GM12878 (cell line): ENCODE measurements at regions not wholly inside any gene's neighbourhood (a gene's known extent, or its start where the extent isn't known, plus 50 kb on each side); places are given as distances from the start of the nearest gene placed in this dataset.

Source experiments
- ATAC-seq: fragments of 200-7000 bp; cut with Tn5 transposase; 3 replicates; pipeline ENCODE4 v1.9.1; 2020; ENCODE audit warnings: mild to moderate bottlenecking, moderate library complexity
- BruUV-seq: library from RNA; stranded (reverse); fragments of 400-500 nt; replicated peaks from 2 replicates; lab custom pipeline; 2021; lab: Mats Ljungman, UMichigan
- CTCF ChIA-PET: fragments of 300-600 bp; sonication (Branson Sonifier 250); formaldehyde crosslinking; extraction: SDS; loops from one replicate; lab custom pipeline; 2021; ENCODE audit warnings: inconsistent platforms; lab: Yijun Ruan, JAX
- POLR2A ChIA-PET: fragments of 350-600 bp; formaldehyde crosslinking; extraction: SDS; loops from one replicate; lab custom pipeline; 2021; ENCODE audit warnings: inconsistent platforms; lab: Charles Lee
- RAD21 ChIA-PET: fragments of 300-600 bp; sonication (Branson Sonifier 250); formaldehyde crosslinking; loops from one replicate; lab custom pipeline; 2023; ENCODE audit warnings: antibody characterized with exemption; ENCODE audit not compliant: unreplicated experiment; lab: Charles Lee
- SMC1A ChIA-PET: fragments of 300-600 bp; sonication (Branson Sonifier 250); formaldehyde crosslinking; loops from one replicate; lab custom pipeline; 2023; ENCODE audit not compliant: unreplicated experiment, uncharacterized antibody; lab: Charles Lee
- DNase-seq: peaks from one replicate; pipeline ENCODE4 v3.0.0-alpha.2; 2011; ENCODE audit warnings: low read depth, low spot score
- FAIRE-seq: peaks from 3 replicates; lab custom pipeline; 2011; peaks lifted over from hg19 to GRCh38; lab: Jason Lieb, UNC
- H2AFZ ChIP-seq: 2 replicates; pipeline ENCODE4 v1.6.0; 2011; ENCODE audit warnings: low read depth, low read length, control low read depth; ENCODE audit not compliant: control insufficient read depth
- H3K27ac ChIP-seq: 2 replicates; pipeline ENCODE4 v1.5.1; 2011; ENCODE audit warnings: control low read depth; ENCODE audit not compliant: control insufficient read depth, insufficient read depth
- H3K27me3 ChIP-seq, 2 experiments: replicated peaks in 1 of 2; 2 replicates each; pipeline versions ENCODE4 v1.6.0 to v1.6.1; 2011; ENCODE audit warnings: low read length in 1 of 2; ENCODE audit not compliant: control insufficient read depth in 2 of 2, insufficient read depth in 2 of 2
- H3K36me3 ChIP-seq, 2 experiments: 2 replicates each; pipeline ENCODE4 v1.5.1; 2011; ENCODE audit warnings: low read length in 1 of 2; ENCODE audit not compliant: control insufficient read depth in 2 of 2, insufficient read depth in 2 of 2
- H3K4me1 ChIP-seq: 2 replicates; pipeline ENCODE4 v1.6.1; 2011; ENCODE audit warnings: mild to moderate bottlenecking, low read length, moderate library complexity, mixed read lengths; ENCODE audit not compliant: control insufficient read depth, insufficient read depth
- H3K4me2 ChIP-seq: 2 replicates; pipeline ENCODE4 v1.6.0; 2011; ENCODE audit warnings: control low read depth; ENCODE audit not compliant: control insufficient read depth, insufficient read depth
- H3K4me3 ChIP-seq: fragments of 200-600 bp; sonication (generic); 2 replicates; pipeline ENCODE4 v1.5.1; 2016
- H3K79me2 ChIP-seq: 2 replicates; pipeline ENCODE4 v1.6.0; 2011; ENCODE audit warnings: low read length; ENCODE audit not compliant: control insufficient read depth, insufficient read depth
- H3K9ac ChIP-seq: 2 replicates; pipeline ENCODE4 v1.8.0; 2011; ENCODE audit warnings: low read length, control low read depth, mixed read lengths; ENCODE audit not compliant: control insufficient read depth, insufficient read depth
- H3K9me3 ChIP-seq: replicated peaks from 3 replicates; pipeline ENCODE4 v1.5.1; 2011; ENCODE audit warnings: mild to moderate bottlenecking, low read length; ENCODE audit not compliant: control insufficient read depth, insufficient read depth
- H4K20me1 ChIP-seq: 2 replicates; pipeline ENCODE4 v1.6.0; 2011; ENCODE audit not compliant: control insufficient read depth, insufficient read depth
- EP300 ChIP-seq, 2 experiments: fragments of 150-350 bp in 1 of 2; IDR thresholded peaks; 2 replicates each; pipeline ENCODE4 v1.6.1; 2011 to 2012; ENCODE audit warnings: low read depth in 2 of 2, low read length in 2 of 2, borderline replicate concordance in 1 of 2, improper control_type of control experiment in 1 of 2, inconsistent platforms in 1 of 2; ENCODE audit not compliant: control insufficient read depth in 1 of 2
- HDAC6 ChIP-seq: fragments of 200-600 bp; sonication (generic); IDR thresholded peaks from one replicate; pipeline ENCODE4 v1.8.0; 2017; ENCODE audit warnings: antibody characterized with exemption; ENCODE audit not compliant: unreplicated experiment
- POLR2A ChIP-seq: IDR thresholded peaks from 2 replicates; pipeline ENCODE4 v1.6.1; 2011; ENCODE audit warnings: low read depth, mild to moderate bottlenecking, low read length
- RAD51 ChIP-seq: fragments of 450-650 bp; IDR thresholded peaks from 2 replicates; pipeline ENCODE4 v1.6.1; 2016; ENCODE audit warnings: moderate library complexity, mild to moderate bottlenecking, inconsistent platforms
- RBBP5 ChIP-seq: fragments of 200-600 bp; sonication (generic); conservative IDR thresholded peaks from 2 replicates; pipeline ENCODE4 v1.6.1; 2016
- YBX1 ChIP-seq: fragments of 450-650 bp; IDR thresholded peaks from 2 replicates; pipeline ENCODE4 v1.6.1; 2016; ENCODE audit warnings: antibody characterized with exemption
- WGBS: methylation state at CpG from one replicate; pipeline ENCODE4 v1.1.6; 2016; ENCODE audit warnings: low lambda C conversion rate; ENCODE audit not compliant: insufficient replicate concordance, insufficient coverage; ENCODE audit errors: missing lambda C conversion rate; 5-methylcytosine and 5-hydroxymethylcytosine counted together
- in situ Hi-C: fragments of 300-500 bp; cut with MboI; formaldehyde crosslinking; loops from 9 replicates; pipeline ENCODE4 v1.14.3; 2018; ENCODE audit warnings: mixed read lengths
- intact Hi-C: fragments of 100-400 bp; cut with micrococcal nuclease; formaldehyde crosslinking; loops from one replicate; pipeline ENCODE4 v1.14.2; 2022; ENCODE audit not compliant: unreplicated experiment
- TF ChIP-seq, protein P1 (sequence below): fragments of 450-650 bp; IDR thresholded peaks from 2 replicates; pipeline ENCODE4 v1.6.1; 2016; ENCODE audit warnings: mild to moderate bottlenecking
- TF ChIP-seq, protein P2 (sequence below): IDR thresholded peaks from 2 replicates; pipeline ENCODE4 v1.6.1; 2011; ENCODE audit warnings: borderline replicate concordance, low read depth, mild to moderate bottlenecking, moderate library complexity, low read length; ENCODE audit not compliant: insufficient read depth, poor library complexity, severe bottlenecking

DNA sequence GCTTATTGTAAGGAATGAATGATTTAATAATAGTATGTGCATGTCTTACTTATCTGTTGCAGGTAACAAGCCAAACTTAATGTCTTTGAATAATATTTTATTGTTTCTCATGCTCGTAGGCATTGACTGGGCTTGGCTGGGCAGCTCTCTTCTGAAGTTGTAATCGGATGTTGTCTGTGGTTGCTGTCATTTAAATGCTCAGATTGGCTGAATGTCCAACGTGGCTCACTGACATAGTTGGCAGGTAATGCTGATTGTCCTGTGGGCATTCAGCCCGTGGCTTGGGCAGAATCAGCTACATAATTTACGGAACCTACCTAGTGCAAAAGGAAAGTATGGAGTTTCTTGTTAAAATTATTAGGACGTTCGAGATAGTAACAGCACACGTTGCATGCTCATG is 297.4 kb upstream of the GBE1 start:
- FAIRE-seq: no peak
- in situ Hi-C loops: no loop called here
- Histone ChIP-seq H3K4me2 (no peak overlapping the region), H3K4me3 (no peak overlapping the region), H4K20me1 (no peaks in the 10 kb centered on the region), H3K9me3 (no peaks in the 10 kb centered on the region)
- intact Hi-C loops: no loop called here
- ChIA-PET CTCF (no interaction called here), POLR2A (no interaction called here)
- TF ChIP-seq, protein P1, sequence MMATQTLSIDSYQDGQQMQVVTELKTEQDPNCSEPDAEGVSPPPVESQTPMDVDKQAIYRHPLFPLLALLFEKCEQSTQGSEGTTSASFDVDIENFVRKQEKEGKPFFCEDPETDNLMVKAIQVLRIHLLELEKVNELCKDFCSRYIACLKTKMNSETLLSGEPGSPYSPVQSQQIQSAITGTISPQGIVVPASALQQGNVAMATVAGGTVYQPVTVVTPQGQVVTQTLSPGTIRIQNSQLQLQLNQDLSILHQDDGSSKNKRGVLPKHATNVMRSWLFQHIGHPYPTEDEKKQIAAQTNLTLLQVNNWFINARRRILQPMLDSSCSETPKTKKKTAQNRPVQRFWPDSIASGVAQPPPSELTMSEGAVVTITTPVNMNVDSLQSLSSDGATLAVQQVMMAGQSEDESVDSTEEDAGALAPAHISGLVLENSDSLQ: no peak
- TF ChIP-seq, protein P2, sequence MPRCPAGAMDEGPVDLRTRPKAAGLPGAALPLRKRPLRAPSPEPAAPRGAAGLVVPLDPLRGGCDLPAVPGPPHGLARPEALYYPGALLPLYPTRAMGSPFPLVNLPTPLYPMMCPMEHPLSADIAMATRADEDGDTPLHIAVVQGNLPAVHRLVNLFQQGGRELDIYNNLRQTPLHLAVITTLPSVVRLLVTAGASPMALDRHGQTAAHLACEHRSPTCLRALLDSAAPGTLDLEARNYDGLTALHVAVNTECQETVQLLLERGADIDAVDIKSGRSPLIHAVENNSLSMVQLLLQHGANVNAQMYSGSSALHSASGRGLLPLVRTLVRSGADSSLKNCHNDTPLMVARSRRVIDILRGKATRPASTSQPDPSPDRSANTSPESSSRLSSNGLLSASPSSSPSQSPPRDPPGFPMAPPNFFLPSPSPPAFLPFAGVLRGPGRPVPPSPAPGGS: no peak
- TF ChIP-seq RBBP5: no peak
- TF ChIP-seq HDAC6: no peak
- TF ChIP-seq POLR2A: no peak
- TF ChIP-seq RAD51: no peak
- TF ChIP-seq YBX1: no peak
- TF ChIP-seq EP300 (IDR thresholded peaks at IDR 0.05; ENCODE audit: borderline replicate concordance in 1 of 2, control insufficient read depth in 1 of 2, low read depth in 2 of 2, low read length in 2 of 2): no peak
- TF ChIP-seq, all 136 proteins: peak for 0
- no peaks in the 10 kb centered on the region for H3K4me1 ChIP-seq
- RAD21 ChIA-PET: no interaction called here
- DNase-seq (no peak), ATAC-seq (no peak)
- no peak overlapping the region for H3K27ac ChIP-seq
- no peak overlapping the region; the same call in 1 of the 2 replicates for H2AFZ ChIP-seq
- no peaks in the 10 kb centered on the region for H3K79me2 ChIP-seq
- SMC1A ChIA-PET: interaction anchor here (1.1 kb wide), 1 partner anchor 408 kb away, joined by 3 read pairs; no protein-coding TSS in a partner anchor
- 25% methylated on average over 8 of the region's 8 CpGs for WGBS
- H3K36me3 ChIP-seq: no peaks in the 10 kb centered on the region
- H3K9ac ChIP-seq: no peak overlapping the region
- no peaks in the 10 kb centered on the region for H3K27me3 ChIP-seq
- no TSS peak for BruUV-seq
